Heart left ventricle (tissue), 16 donors: ENCODE measurements at regions not wholly inside any gene's neighbourhood (a gene's known extent, or its start where the extent isn't known, plus 50 kb on each side); places are given as distances from the start of the nearest gene placed in this dataset.
"Not testable (repeated sequence)": the region's sequence is repeated elsewhere in the genome, so short reads cannot be mapped to it uniquely, and the experiment has no call there.

Experiments used
- ATAC-seq, 4 donors: fragments of 200-7000 bp; cut with Tn5 transposase; one replicate each; pipeline ENCODE4 v1.9.1; 2020 to 2022; ENCODE audit warnings: moderate library complexity in 4 of 4, mild to moderate bottlenecking in 3 of 4, moderate number of reproducible peaks in 1 of 4
- DNase-seq, 5 donors: peaks; one replicate each; pipeline ENCODE4 v3.0.0-alpha.2; 2020
- H3K27ac ChIP-seq, 12 donors: fragments of 200-600 bp; sonication (generic) in 4 of 12; one replicate each; pipeline versions ENCODE4 v1.5.0 to v1.8.0; 2016 to 2022; ENCODE audit warnings: mild to moderate bottlenecking in 2 of 12
- H3K27me3 ChIP-seq, 9 donors: fragments of 200-600 bp; sonication (generic) in 2 of 9; one replicate each; pipeline versions ENCODE4 v1.5.1 to v1.8.0; 2016 to 2022; ENCODE audit warnings: mild to moderate bottlenecking in 3 of 9
- H3K36me3 ChIP-seq, 9 donors: fragments of 200-600 bp; sonication (generic) in 2 of 9; one replicate each; pipeline versions ENCODE4 v1.5.0 to v1.8.0; 2018 to 2022; ENCODE audit warnings: mild to moderate bottlenecking in 2 of 9
- H3K4me1 ChIP-seq, 12 donors: fragments of 200-600 bp; sonication (generic) in 4 of 12; one replicate each; pipeline versions ENCODE4 v1.5.0 to v1.8.0; 2016 to 2022; ENCODE audit warnings: mild to moderate bottlenecking in 3 of 12
- H3K4me3 ChIP-seq, 12 donors: fragments of 200-600 bp; sonication (generic) in 4 of 12; one replicate each; pipeline versions ENCODE4 v1.5.0 to v1.8.0; 2017 to 2022; ENCODE audit warnings: mild to moderate bottlenecking in 9 of 12, moderate library complexity in 4 of 12
- H3K9me3 ChIP-seq, 12 donors: fragments of 200-600 bp; sonication (generic) in 4 of 12; one replicate each; pipeline versions ENCODE4 v1.5.0 to v1.8.0; 2016 to 2022; ENCODE audit warnings: mild to moderate bottlenecking in 1 of 12
- CTCF ChIP-seq, 12 donors: fragments of 200-600 bp; sonication (generic) in 4 of 12; IDR thresholded peaks; one replicate each; pipeline versions ENCODE4 v1.5.0 to v1.8.0; 2018 to 2022; ENCODE audit warnings: antibody characterized with exemption in 12 of 12, mild to moderate bottlenecking in 5 of 12
- POLR2A ChIP-seq, 2 donors: fragments of 450-650 bp; IDR thresholded peaks; one replicate each; pipeline ENCODE4 v1.6.1; 2017; ENCODE audit warnings: antibody characterized with exemption in 2 of 2, mild to moderate bottlenecking in 2 of 2, moderate library complexity in 2 of 2
- WGBS, 4 donors: extraction: QIAGEN DNeasy Blood & Tissue Kit in 2 of 4; methylation state at CpG; one replicate each; pipeline versions ENCODE4 v1.1.5 to v1.1.7; 2013 to 2018; 5-methylcytosine and 5-hydroxymethylcytosine counted together
- intact Hi-C, 10 donors: fragments of 100-400 bp; cut with DNase I; formaldehyde crosslinking; loops; one replicate each; pipeline versions ENCODE4 v1.11.1 to v1.14.2; 2022
- donor health status: ischemic (EF 13 %, LVEDD 7.1; RV severe dilation, severe dysfunction).
- donor health status: healthy with polysubstance abuse.
- donor health status: DM: no; HTN: yes; CAD: no.
- donor health status: DM: no; HTN: no; CAD: no.
- donor health status: ischemic (EF 25% LVEDD 6.9; RV normal size, moderate dysfunction).
- donor health status: ischemic (EF 25% LVEDD 5.7; RV mildly dilated, moderate dysfunction).
- donor health status: healthy.
- donor health status: DM: yes; HTN: yes; CAD: no.
- donor health status: ischemic (EF 35%, LVEDD 5.7; RV mildly dilated, moderate dysfunction).
- donor health status: nonischemic (EF 11% LVEDD 7.7; RV severe dilation, severe dysfunction).
- donor health status: DM: yes; HTN: yes; CAD: no.
- donor health status: PGD.
- donor health status: ischemic (EF 29% LVEDD 5.4; RV normal size, mild dysfunction).
- donor health status: nonischemic (EF 23%, LVEDD 6.1; RV moderate dilation, normal function).

GRCh38 chrX:44785652-44786051 is 58.2 kb upstream of the DUSP21 start:
- intact Hi-C loops: no loop called here
- Histone ChIP-seq H3K4me3 (no peak overlapping the region), H3K36me3 (no peaks in the 10 kb centered on the region), H3K27ac (no peak overlapping the region), H3K27me3 (peaks cover 0 to 12% (median 0%) of the 10 kb centered on the region in 9 donors), H3K4me1 (no peaks in the 10 kb centered on the region), H3K9me3 (no peaks in the 10 kb centered on the region)
- 69 to 93% (median 80%) methylated on average over 5 of the region's 5 CpGs for whole genome bisulfite sequencing, 4 donors
- ATAC-seq (no peak), DNase-seq (no peak)
- no peak for TF ChIP-seq POLR2A (IDR thresholded peaks at IDR 0.05)
- TF ChIP-seq CTCF (IDR thresholded peaks at IDR 0.05): no peak

- Histone ChIP-seq H3K4me3 (no peak overlapping the region), H3K36me3 (no peaks in the 10 kb centered on the region), H3K9me3 (no peaks in the 10 kb centered on the region), H3K27ac (no peak overlapping the region), H3K4me1 (no peaks in the 10 kb centered on the region), H3K27me3 (peaks cover 0 to 12% (median 0%) of the 10 kb centered on the region in 9 donors)
- WGBS, 4 donors: 41 to 67% (median 48%) methylated on average over 2 of the region's 2 CpGs
- intact Hi-C loops: no loop called here
- no peak for TF ChIP-seq CTCF (IDR thresholded peaks at IDR 0.05)
- TF ChIP-seq POLR2A (IDR thresholded peaks at IDR 0.05): no peak
- ATAC-seq: no peak
- no peak for DNase-seq
Observed at GRCh38 chrX:44784241-44784640, 59.6 kb upstream of the DUSP21 start.

- Histone ChIP-seq H3K36me3 (no peaks in the 10 kb centered on the region), H3K4me3 (no peak overlapping the region), H3K9me3 (no peaks in the 10 kb centered on the region), H3K4me1 (no peaks in the 10 kb centered on the region), H3K27ac (no peak overlapping the region), H3K27me3 (peaks cover 0 to 4% (median 0%) of the 10 kb centered on the region in 9 donors)
- DNase-seq (no peak), ATAC-seq (no peak)
- WGBS, 4 donors: 91 to 94% (median 93%) methylated on average over 7 of the region's 7 CpGs
- no peak for TF ChIP-seq POLR2A (IDR thresholded peaks at IDR 0.05)
- no peak for TF ChIP-seq CTCF (IDR thresholded peaks at IDR 0.05)
- intact Hi-C loops: no loop called here
Observed at GRCh38 chrX:44778254-44778653, 65.6 kb upstream of the DUSP21 start.

GRCh38 chrX:44775726-44776125 is 68.1 kb upstream of the DUSP21 start:
- no peaks in the 10 kb centered on the region for H3K4me1 ChIP-seq
- intact Hi-C loops: no loop called here
- no peak overlapping the region for H3K27ac ChIP-seq
- H3K9me3 ChIP-seq: no peaks in the 10 kb centered on the region
- no peaks in the 10 kb centered on the region for H3K36me3 ChIP-seq
- no peak overlapping the region for H3K4me3 ChIP-seq
- no peaks in the 10 kb centered on the region for H3K27me3 ChIP-seq
- WGBS, 4 donors: 84 to 96% (median 91%) methylated on average over 6 of the region's 6 CpGs
- TF ChIP-seq CTCF (IDR thresholded peaks at IDR 0.05): no peak
- no peak for TF ChIP-seq POLR2A (IDR thresholded peaks at IDR 0.05)
- no peak for DNase-seq
- ATAC-seq: no peak

- H3K36me3 ChIP-seq, ATAC-seq, H3K4me3 ChIP-seq, H3K4me1 ChIP-seq, intact Hi-C loops, H3K9me3 ChIP-seq, DNase-seq, H3K27ac ChIP-seq, H3K27me3 ChIP-seq: not testable (repeated sequence)
- 41 to 44% (median 44%) methylated on average over 10 of the region's 10 CpGs for WGBS, 4 donors
Observed at GRCh38 chrX:44774066-44774465, 69.8 kb upstream of the DUSP21 start.
